Keratinocyte (primary cell): ENCODE measurements at regions not wholly inside any gene's neighbourhood (a gene's known extent, or its start where the extent isn't known, plus 50 kb on each side); places are given as distances from the start of the nearest gene placed in this dataset.

Source experiments
- CTCF ChIP-seq, 3 experiments: IDR thresholded peaks in 1 of 3; conservative IDR thresholded peaks in 1 of 3; optimal IDR thresholded peaks in 1 of 3; 2 replicates in 2 of 3; 3 replicates in 1 of 3; pipeline versions ENCODE3 to v1.5.1; 2011; ENCODE audit warnings: low read length in 3 of 3, mild to moderate bottlenecking in 3 of 3, moderate library complexity in 2 of 3, control low read depth in 1 of 3, inconsistent platforms in 1 of 3; ENCODE audit not compliant: insufficient read depth in 2 of 3; ENCODE audit errors: extremely low read depth in 1 of 3
- EZH2 ChIP-seq: IDR thresholded peaks from one replicate; pipeline ENCODE4 v1.6.1; 2012; ENCODE audit warnings: inconsistent platforms, mild to moderate bottlenecking, low read length, moderate library complexity

GRCh38 chr18:73784853-73785252, 362.8 kb downstream of the FBXO15 start:
- TF ChIP-seq CTCF (optimal IDR thresholded peaks at IDR 0.05 in 1 of 3, IDR thresholded peaks at IDR 0.05 in 1 of 3, conservative IDR thresholded peaks at IDR 0.05 in 1 of 3; ENCODE audit: extremely low read depth in 1 of 3, insufficient read depth in 2 of 3, low read length in 3 of 3) (no peak), EZH2 (no peak)
